Mammary epithelial cell (primary cell): ENCODE measurements at regions not wholly inside any gene's neighbourhood (a gene's known extent, or its start where the extent isn't known, plus 50 kb on each side); places are given as distances from the start of the nearest gene placed in this dataset.

Experiments
- EZH2 ChIP-seq: IDR thresholded peaks from 2 replicates; pipeline ENCODE4 v1.6.1; 2012; ENCODE audit warnings: low read length, inconsistent platforms, borderline replicate concordance
- TF ChIP-seq, protein P1 (sequence below), 2 donors: IDR thresholded peaks in 1 of 2; conservative IDR thresholded peaks in 1 of 2; 2 replicates each; pipeline ENCODE4 v1.5.1; 2011 to 2012; ENCODE audit warnings: inconsistent platforms in 2 of 2, low read length in 2 of 2, mild to moderate bottlenecking in 2 of 2, control low read depth in 1 of 2, low read depth in 1 of 2; ENCODE audit not compliant: insufficient read depth in 1 of 2; ENCODE audit errors: extremely low read depth in 1 of 2

- TF ChIP-seq, protein P1, sequence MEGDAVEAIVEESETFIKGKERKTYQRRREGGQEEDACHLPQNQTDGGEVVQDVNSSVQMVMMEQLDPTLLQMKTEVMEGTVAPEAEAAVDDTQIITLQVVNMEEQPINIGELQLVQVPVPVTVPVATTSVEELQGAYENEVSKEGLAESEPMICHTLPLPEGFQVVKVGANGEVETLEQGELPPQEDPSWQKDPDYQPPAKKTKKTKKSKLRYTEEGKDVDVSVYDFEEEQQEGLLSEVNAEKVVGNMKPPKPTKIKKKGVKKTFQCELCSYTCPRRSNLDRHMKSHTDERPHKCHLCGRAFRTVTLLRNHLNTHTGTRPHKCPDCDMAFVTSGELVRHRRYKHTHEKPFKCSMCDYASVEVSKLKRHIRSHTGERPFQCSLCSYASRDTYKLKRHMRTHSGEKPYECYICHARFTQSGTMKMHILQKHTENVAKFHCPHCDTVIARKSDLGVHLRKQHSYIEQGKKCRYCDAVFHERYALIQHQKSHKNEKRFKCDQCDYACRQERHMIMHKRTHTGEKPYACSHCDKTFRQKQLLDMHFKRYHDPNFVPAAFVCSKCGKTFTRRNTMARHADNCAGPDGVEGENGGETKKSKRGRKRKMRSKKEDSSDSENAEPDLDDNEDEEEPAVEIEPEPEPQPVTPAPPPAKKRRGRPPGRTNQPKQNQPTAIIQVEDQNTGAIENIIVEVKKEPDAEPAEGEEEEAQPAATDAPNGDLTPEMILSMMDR (conservative IDR thresholded peaks at IDR 0.05 in 1 of 2, IDR thresholded peaks at IDR 0.05 in 1 of 2; ENCODE audit: extremely low read depth in 1 of 2, insufficient read depth in 1 of 2, low read depth in 1 of 2, low read length in 2 of 2), result no peak
- no peak for TF ChIP-seq EZH2
These were observed 50.8 kb upstream of the CTPS1 start for GRCh38 chr1:40928699-40929098.
